ENCODE measurements at regions not wholly inside any gene's neighbourhood (a gene's known extent, or its start where the extent isn't known, plus 50 kb on each side); places are given as distances from the start of the nearest gene placed in this dataset.

GRCh38 chr11:45472716-45473317 lies 186.7 kb upstream of the SYT13 start:
- no peak for DNase-seq

- no peak for DNase-seq
These were observed 185.1 kb upstream of the SYT13 start for GRCh38 chr11:45471266-45471665.

- no peak for DNase-seq
These were observed 184.6 kb upstream of the SYT13 start for GRCh38 chr11:45470794-45471167.

GRCh38 chr11:45470151-45470793 lies 184.1 kb upstream of the SYT13 start:
- DNase-seq: no peak

GRCh38 chr11:45468267-45468856 lies 182.2 kb upstream of the SYT13 start:
- no peak for DNase-seq

- no peak for DNase-seq
These were observed 177.4 kb upstream of the SYT13 start for GRCh38 chr11:45463541-45463940.

GRCh38 chr11:45461514-45461913 lies 175.4 kb upstream of the SYT13 start:
- DNase-seq: no peak

GRCh38 chr11:45459491-45459890 lies 173.3 kb upstream of the SYT13 start:
- DNase-seq: no peak

- DNase-seq: no peak
These were observed 172.1 kb upstream of the SYT13 start for GRCh38 chr11:45458269-45458668.

- no peak for DNase-seq
These were observed 171.5 kb upstream of the SYT13 start for GRCh38 chr11:45457649-45458048.

GRCh38 chr11:45456686-45457085 lies 170.5 kb upstream of the SYT13 start:
- DNase-seq: no peak

- no peak for DNase-seq
These were observed 169.4 kb upstream of the SYT13 start for GRCh38 chr11:45455536-45455935.

GRCh38 chr11:45454917-45455401 lies 168.8 kb upstream of the SYT13 start:
- DNase-seq: no peak

- DNase-seq: no peak
These were observed 167.6 kb upstream of the SYT13 start for GRCh38 chr11:45453721-45454120.

GRCh38 chr11:45451766-45452440 lies 165.8 kb upstream of the SYT13 start:
- DNase-seq: no peak

GRCh38 chr11:45450189-45450588 lies 164.0 kb upstream of the SYT13 start:
- DNase-seq: no peak

GRCh38 chr11:45449036-45449601 lies 163.0 kb upstream of the SYT13 start:
- no peak for DNase-seq

- no peak for DNase-seq
These were observed 162.4 kb upstream of the SYT13 start for GRCh38 chr11:45448561-45448960.

- no peak for DNase-seq
These were observed 160.9 kb upstream of the SYT13 start for GRCh38 chr11:45446998-45447397.

- DNase-seq: no peak
These were observed 160.3 kb upstream of the SYT13 start for GRCh38 chr11:45446434-45446833.

GRCh38 chr11:45444796-45445195 lies 158.7 kb upstream of the SYT13 start:
- peak in 1 of 2 experiments; percentile 11 for DNase-seq

GRCh38 chr11:45440111-45440510 lies 154.0 kb upstream of the SYT13 start:
- no peak for DNase-seq

GRCh38 chr11:45436966-45437365 lies 150.8 kb upstream of the SYT13 start:
- DNase-seq: no peak

GRCh38 chr11:45436118-45436517 lies 150.0 kb upstream of the SYT13 start:
- DNase-seq: no peak

Measured in activated CD4-positive, alpha-beta T cell treated with anti-CD3 and anti-CD28 coated beads, Interleukin-2, amount 50 U/mL, for 48 hours (primary cell).